HCEC 1CT (cell line): ENCODE measurements at regions not wholly inside any gene's neighbourhood (a gene's known extent, or its start where the extent isn't known, plus 50 kb on each side); places are given as distances from the start of the nearest gene placed in this dataset.

ENCODE experiments used
- DNase-seq: peaks from one replicate; pipeline ENCODE4 v3.0.0-alpha.2; 2017

DNA sequence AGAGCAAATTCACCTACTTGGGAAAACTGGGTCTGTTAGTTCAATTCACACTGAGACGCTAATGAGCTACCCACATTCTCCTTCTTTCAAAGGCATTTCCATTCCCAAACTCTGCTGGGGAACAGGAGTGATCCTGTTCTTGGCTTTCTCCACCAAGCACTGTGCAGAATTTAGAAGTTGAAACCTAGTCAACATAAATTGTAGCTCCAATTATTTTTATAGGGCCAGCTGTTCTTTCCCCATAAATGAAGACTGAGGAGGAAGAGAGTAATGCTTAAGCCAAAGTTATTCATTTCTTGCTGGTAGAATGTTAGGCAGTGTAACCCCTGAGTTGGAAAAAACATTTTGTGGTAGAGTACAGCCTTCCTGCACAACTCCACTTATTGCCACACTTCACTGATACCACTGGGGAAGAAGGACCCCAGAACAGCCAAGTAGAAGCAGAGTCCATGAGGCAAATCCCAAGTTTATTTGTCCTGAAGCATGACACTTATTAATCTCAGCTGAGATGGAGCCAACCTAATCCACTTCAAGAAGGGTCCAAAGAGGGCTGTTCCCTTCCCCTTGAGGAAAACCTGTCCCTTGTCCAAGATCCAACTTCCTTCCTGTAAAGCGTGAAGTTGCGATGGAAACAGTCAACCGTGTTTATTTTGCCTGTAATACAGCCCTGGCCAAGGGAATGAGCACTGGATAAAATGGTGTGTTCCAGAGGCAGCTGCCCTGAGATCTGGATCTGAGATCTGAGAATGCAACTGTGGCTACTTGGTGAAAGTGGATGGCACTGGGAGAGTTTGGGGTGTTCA is 151.8 kb downstream of the TBX5 start:
- DNase-seq = no peak

DNA sequence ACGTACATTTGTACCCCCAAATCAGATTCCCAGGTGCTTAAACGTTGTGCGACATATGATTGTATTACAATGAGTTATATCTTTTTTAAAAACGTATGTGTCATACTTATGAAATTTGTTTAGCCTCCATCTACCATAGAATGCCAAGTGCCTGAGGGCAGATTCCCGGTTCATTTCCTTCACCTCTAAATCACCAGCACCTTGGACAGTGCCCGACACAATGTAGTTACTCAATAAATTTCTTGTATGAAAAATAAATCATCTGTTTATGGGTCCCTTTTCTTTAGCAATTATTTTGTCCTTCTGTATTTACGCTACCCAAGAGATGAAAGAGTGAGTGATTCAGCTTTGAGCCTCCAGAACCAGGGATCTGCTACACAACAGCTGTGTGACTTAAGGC is 157.4 kb downstream of the TBX5 start:
- no peak for DNase-seq

DNA sequence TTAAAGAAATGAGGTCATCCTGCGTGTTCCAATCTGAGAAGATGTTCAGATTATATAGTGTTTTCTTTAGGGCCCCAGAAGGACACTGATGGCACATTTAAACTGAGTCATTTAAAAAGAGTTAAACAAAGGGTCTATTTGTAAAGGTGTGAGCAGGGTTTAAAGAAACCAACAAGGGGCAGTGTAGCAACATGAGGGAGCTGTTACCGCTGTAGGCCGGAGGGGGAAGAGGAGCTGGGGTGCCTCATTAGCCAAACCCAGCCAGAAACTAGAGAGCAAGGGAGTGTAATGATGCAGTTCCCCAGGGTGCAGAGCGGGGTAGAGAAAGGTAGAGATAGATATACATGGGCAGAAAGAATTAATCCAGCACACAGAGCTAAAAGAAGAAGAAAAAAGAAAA is 160.4 kb downstream of the TBX5 start:
- DNase-seq = no peak

DNA sequence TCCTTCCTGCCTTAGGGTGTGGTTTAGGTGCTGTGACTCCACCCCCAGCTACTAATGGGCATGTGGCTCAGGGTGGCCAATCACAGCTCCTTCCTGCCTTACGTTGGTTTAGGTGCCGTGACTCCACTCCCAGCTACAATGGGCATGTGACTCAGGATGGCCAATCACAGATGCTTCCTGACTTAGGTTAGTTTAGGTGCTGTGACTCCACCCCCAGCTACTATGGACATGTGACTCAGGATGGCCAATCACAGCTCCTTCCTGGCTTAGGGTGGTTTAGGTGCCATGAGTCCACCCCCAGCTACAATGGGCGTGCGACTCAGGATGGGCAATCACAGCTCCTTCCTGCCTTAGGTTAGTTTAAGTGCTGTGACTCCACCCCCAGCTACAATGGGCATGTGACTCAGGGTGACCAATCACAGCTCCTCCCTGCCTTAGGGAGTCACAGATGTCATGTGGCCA is 163.9 kb downstream of the TBX5 start:
- DNase-seq = no peak

DNA sequence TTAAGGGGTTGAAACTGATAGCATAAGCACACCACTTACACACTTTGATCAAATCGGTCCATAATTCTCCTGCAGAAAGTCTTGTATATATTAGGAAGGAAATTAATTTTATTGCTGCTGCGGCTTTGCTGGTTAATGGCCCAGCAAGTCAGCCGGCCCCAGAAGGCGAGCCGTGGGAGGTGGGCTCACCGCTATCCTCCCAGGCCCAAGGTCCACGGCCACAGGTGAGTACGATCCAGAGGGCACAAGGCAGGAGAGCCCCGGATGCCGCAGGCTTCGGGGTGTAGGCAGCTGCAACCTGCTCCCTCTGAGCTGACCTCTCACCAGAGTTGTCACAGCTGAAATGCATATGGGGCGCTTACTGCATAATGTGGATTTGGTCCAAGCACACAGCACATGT is 165.7 kb downstream of the TBX5 start:
- no peak for DNase-seq

DNA sequence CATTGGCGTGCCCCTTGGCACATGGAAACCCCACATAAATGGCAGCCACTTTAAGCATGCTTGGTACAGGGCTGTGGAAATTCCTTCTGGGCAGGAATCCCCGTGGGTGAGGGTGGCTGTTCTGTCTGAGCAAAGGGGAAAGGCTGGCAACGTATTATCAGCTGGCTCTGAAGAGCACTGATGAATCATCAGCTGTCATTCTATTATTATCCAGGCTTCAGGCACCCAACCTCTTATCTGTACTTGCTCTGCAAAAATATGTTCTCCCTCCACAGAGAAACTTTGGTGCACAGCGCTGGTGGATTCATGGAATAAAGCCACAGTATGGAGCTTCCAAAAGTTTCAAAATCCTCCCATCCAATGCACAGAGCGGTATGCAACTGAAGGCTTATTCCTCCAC is 167.1 kb downstream of the TBX5 start:
- DNase-seq = no peak

DNA sequence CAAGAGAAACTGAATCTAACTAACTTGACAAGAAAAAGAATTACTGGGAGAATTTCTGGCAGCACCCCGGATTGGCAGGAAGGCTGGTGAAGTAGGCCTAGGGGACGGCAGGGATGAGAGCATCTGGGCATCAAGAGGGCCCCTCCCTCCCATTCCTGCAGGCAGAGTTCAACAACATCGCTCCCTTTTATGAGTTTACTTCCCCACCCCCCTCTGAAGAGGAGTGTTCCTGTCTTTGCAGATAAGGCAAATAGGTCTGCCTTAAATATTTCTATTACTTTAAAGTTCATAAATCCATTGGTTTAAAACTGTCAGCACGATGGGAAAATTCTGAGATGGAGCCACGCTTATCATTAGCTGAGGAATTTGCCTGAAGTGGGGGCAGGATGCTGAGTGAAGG is 168.7 kb downstream of the TBX5 start:
- no peak for DNase-seq

DNA sequence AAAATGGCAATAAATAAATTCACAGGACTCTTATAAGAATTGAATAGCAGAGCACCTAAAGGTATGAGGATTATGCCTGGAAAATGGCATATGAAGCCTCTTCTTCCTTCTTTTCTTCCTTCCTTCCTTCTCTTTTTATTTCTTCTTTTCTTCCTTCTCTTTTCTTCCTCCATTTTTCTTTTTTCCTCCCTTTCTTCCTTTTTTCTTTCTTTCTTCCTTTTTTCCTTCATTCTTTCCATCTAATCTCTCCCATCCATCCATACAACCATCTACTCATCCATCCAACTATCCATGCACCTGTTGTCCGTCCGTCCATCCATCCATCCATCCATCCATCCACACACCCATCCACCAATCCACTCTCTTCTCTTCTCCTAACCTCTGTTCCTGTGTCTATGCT is 173.8 kb downstream of the TBX5 start:
- no peak for DNase-seq

DNA sequence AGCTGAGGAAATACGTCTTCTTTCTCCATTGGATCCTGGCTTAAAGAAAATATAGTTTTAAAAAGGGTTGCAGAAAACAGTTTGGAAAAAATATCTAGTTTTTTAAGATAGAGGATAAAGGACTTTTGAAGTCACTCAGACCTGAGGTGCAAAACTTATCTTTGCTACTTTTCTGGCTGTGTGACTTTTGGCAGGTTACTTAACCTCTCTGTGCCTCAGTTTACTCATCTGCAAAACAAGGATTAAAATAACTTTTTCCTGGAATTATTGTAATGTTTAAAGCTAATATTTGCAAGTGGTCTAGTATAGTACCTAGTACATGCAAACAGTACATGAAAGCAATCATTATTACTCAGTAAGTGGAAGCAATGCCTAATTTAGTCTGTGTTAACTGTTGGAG is 176.8 kb downstream of the TBX5 start:
- DNase-seq = no peak

DNA sequence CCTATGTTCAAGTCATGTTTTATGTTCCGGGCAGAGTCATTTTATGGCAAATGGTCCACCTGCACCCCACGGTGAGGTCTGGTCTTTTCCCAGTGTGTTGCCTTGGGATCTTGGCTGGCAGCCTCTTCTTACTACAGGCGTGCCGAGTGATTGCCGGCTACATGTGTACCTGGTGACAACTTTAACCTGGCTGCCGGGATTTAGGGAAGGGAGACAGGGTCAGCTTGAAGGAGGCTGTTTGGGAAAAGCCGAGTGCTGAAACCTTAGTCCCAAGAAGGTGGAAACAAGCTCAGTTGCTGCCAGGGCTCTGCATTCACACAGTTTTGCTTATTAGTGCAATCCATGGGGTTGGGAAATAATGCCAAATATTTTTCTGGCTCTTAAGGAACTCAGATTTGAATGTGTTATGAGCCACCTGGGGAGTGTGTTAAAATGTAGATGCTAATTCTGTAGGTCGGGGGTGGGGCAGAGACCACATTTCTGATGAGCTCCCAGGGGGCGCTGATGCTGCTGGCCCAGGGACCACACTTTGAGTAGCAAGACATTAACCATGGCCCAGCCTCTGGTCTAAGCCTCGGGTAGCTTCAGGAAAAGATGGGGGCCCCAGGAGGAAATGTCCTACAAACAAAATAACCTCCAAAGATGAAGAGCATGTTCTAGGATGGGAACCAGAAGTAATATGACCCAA is 179.6 kb downstream of the TBX5 start:
- DNase-seq = no peak

DNA sequence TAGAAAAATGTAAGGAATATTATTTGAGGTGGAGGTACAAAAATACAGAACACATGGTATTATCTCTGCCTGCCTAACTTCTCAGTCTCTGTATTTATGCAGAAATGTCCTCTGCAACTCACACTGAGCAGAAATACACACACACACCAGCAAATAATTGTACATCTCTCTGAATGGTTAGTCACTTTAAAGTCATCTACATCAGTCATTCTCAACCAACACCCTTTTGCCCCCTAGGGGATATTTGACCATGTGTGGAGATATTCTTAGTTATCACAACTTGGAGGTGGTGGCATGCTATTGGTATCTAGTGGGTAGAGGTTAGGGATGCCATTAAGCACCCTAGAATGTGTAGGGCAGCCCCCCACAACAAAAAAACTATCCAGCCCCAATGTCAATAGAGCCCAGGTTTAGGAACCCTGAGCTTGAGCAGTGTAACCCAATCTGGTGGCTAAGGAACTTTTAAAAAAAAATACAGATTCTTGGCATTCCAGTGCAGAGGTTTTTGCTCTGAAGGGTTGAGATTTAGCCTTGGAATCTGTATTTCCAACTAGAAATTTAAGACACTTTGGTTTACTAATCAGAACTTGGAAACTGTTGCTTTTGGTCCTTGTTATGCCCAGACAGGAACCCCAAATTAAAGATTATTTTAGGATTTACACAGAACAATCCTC is 183.8 kb downstream of the TBX5 start:
- no peak for DNase-seq

DNA sequence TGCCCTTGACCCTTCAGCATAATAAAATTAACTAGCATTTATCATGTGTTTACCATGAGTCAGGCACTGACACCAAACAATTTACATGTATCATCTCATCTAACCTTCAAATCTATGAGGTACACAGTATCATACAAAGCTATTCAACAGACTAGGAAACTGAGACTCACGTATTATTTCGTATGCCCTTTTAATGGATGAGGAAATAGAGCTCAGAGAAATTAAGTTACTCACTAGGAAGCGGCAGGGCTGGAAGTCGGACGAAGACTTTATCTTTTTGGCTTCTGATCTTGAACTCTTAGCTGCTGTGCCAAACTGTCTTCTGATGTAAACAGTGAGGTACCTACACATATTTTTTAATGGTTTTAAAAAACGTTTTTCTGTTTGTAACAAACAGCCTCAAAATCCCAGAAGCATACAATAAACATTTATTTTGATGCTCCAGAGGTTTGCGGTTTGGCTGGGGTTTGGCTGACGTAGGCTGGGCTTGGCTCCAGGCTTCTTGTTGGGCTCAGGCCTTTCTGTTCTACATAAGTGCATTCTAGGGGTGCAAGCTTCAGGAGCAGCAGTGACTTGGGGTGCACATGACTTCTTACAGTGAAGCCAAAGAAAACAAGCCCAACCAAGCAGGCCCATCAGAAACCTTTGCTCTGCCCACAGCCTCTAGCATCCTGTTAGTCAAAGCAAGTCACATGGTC is 184.7 kb downstream of the TBX5 start:
- no peak for DNase-seq

DNA sequence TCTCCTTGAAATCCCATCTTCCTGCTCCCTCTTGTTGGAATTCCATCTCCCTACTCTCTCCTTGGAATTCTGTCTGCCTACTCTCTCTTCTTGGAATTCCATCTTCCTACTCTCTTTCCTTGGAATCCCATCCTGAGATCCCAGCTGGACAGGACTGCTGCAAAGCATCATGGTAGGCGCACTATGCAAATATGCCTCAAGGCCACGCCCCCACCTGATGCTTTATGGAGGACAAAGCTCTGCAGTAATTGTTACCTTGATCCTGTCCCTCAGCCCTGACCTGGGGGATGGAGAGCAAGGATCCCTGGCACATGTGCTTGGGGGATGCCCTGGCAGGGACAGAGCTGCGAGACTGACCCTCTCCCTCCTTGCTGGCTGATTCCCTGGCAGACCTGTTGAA is 185.6 kb downstream of the TBX5 start:
- no peak for DNase-seq

DNA sequence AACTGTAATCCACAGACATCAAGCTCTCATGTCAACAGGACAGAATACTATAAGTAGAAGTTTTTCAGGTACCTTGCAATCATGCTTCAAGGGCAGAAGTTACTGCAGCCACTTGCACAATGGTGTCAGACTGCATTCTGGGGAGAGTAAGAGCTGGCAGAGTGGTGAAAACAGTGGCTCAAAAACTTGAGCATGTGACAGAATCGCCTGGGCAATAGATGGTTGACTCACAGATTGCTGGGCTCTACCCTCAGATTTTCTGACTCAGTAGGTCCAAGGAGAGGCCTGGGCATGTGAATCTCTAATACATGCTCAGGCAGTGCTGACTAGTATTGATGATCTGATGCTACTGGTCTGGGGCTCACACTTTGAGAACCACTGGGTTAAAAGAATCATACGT is 187.8 kb downstream of the TBX5 start:
- DNase-seq = no peak

DNA sequence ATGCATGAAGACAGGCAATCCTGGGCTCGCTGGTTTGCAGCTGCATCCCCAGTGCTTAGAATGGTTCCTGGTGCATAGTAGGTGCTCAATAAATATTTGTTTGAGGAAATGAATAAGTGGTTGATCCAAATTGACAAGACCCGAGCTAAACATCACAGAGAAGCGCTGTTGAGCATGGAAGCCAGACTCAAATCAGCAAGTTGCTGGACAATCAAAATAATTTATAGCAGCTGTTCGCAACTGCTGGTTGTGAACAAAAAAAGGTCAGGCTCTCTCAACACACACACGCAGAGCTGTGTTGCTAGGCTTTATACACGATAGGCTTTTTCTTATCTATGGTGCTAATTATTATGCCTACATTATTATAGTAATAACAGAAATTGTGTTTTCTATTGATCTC is 190.2 kb downstream of the TBX5 start:
- DNase-seq = no peak

DNA sequence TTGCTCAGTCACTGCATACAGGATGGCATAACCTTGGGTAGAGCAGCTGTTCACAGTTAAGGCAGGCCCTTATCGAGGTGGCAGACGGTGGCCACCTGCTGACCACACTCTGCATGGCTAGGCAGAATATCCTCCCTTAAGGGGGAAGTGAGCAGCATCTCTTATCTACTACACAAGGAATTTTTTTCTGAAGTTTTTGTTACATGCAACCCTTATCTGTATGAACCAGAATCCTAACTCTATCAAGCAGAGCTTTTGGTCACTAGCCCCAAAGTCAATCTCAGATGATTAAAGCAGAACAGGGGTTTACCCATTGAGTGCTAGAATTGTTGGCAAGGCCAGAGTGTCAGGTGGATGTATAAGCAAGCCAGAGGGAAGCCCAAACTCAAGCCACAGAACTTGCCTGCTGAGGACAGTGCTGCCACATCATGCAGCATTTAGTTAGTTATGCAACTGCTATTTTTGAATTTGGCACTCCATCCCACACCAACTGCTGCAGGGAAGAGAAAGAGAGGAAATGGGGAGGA is 192.8 kb downstream of the TBX5 start:
- no peak for DNase-seq

DNA sequence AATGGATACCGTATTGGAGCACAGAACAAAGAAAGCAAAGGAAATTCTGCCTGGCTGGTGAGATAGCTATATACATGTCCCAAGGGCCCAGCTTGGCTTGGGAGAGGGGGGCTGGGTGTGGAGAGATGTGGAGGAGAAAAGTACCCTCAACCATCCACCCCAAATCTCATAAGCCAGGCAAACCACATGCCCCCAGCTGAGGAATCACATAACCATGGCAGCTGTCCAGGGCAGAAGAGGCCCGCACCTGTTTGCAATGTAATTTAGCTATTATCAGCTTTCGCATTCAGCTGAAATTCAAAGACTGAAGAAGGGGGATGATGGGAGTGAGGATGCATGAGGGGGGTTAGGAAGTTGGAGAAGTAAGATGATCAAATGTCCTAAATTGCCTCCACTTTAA is 196.1 kb downstream of the TBX5 start:
- no peak for DNase-seq

DNA sequence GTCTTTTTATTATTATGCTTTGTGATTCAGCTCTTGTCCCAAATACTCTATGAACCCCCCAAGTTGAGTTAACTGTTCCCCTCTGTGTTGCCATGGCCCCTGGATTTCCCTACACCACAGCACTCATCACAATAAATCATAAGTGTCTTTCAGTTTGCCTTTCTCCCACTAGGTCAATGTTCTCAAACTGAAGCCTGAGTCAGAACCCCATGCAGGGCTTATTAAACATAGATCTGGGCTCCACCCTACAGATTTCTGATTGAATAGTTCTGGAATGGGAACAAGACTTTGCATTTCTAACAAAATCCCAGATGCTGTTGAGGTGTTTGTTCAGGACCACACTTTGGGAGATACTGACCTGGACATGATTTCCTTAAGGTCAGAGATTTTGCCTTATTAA is 199.4 kb downstream of the TBX5 start:
- DNase-seq = no peak

DNA sequence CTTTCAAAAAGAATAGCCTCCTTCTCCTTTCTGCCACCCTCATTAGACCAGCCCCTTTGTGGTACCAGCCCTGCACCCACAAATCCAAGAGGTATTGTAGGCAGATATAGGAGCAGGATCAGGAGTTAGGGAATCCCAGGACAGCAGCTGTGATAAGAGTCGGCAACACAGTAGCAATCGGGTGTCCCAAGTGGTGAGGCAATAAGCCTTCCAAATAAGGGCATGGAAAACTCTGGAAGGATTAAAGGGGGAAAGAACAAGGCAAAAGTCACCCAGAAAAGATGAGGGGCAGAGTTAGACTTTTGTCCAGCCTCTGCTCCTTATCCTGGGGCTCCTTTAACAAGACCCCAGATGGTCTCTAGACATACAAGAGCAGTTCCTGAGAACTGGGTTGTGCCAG is 204.2 kb downstream of the TBX5 start:
- no peak for DNase-seq

DNA sequence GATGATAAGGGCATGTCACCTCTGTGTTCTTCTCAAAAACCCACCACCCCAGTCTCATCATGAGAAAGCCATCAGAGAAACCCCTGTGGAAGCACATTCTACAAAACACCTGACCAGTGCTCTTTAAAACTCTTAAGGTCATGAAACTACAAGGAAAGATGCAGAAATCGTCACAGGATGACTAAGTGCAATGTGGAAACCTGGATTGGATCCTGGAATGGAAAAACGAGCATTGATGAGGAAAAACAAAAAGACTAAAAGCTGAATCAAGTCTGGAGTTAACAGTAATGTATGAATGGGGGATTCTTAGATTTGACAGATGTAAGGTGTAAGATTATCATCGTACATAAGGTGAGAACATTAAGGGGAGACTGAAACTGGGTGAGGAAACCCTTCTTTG is 211.0 kb downstream of the TBX5 start:
- DNase-seq = no peak

DNA sequence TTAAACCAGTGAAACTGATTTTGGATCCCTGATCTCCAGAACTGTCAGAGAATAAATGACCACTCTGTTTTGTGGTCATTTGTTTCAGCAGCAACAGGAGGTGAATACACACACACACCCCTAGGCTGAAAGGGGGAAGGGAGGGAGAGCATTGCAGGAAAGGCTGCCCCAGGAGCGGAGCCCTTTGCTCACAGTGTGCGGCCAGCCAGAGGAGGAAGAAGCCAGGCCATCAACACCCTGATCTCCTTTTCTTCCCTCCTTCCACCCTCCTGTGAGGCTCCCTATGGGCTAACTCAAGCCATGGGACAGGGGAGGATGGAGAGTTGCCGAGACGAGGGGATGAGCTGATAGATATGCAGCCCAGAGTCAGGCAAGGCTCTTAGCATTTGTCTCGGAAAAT is 211.9 kb downstream of the TBX5 start:
- DNase-seq = no peak

DNA sequence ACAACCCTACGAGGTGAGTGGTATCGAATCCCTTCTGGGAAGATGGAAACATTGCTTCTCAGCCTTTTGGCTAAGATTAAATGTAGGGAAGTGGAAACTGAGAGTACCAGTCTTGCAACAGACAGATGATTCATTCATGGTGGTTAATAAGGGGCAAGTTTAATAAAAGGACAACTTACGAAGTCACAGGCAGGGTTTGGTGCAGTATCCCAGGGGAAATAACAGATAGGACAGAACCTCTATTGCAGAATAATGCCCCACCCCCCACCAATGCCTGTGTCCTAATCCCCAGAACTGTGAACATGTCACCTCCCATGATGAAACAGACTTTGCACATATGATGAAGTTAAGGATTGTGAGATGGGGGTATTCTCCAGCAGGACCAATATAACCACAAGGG is 212.5 kb downstream of the TBX5 start:
- no peak for DNase-seq

DNA sequence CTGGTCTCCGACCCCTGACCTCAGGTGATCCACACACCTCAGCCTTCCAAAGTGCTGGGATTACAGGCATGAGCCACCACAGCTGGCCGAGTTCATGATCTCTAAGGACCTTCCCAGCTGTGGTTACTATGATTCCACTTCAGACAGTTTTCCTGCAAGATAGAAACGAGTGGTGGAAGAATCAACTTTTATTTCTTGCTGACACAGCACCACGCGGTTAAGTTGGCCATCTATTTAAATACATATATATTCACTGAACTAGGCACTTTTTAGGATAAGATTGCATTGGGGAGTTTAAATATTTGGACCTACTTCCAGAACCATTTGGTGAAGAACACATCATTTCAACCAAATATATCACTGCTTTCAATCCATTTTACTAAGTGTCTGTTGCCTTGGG is 213.4 kb downstream of the TBX5 start:
- no peak for DNase-seq
